Caco-2 (cell line): ENCODE measurements at regions not wholly inside any gene's neighbourhood (a gene's known extent, or its start where the extent isn't known, plus 50 kb on each side); places are given as distances from the start of the nearest gene placed in this dataset.

ENCODE experiments used
- BruUV-seq: library from RNA; stranded (reverse); fragments of 400-500 nt; replicated peaks from 2 replicates; lab custom pipeline; 2021; lab: Mats Ljungman, UMichigan
- CTCF ChIA-PET: fragments of 300-600 bp; sonication (Branson Sonifier 250); formaldehyde crosslinking; loops from one replicate; lab custom pipeline; 2022; ENCODE audit warnings: antibody characterized with exemption; lab: Charles Lee
- POLR2A ChIA-PET: fragments of 300-600 bp; sonication (Branson Sonifier 250); formaldehyde crosslinking; loops from one replicate; lab custom pipeline; 2022; ENCODE audit warnings: antibody characterized with exemption; lab: Charles Lee
- DNase-seq, 2 experiments: peaks; one replicate each; pipeline versions ENCODE4 v3.0.0 to v3.0.0-alpha.2; 2020 to 2022
- H3K27me3 ChIP-seq: replicated peaks from 2 replicates; pipeline ENCODE4 v1.6.0; 2011; ENCODE audit warnings: low read length; ENCODE audit not compliant: control insufficient read depth, insufficient read depth
- H3K36me3 ChIP-seq: 2 replicates; pipeline ENCODE4 v1.5.1; 2011; ENCODE audit warnings: low read length; ENCODE audit not compliant: control insufficient read depth, insufficient read depth
- H3K4me1 ChIP-seq: fragments of 250-450 bp; sonication (Bioruptor Pico); 2 replicates; pipeline ENCODE4 v1.5.1; 2020; ENCODE audit warnings: mild to moderate bottlenecking
- H3K4me3 ChIP-seq: 2 replicates; pipeline ENCODE4 v1.5.1; 2011; ENCODE audit warnings: low read depth, mild to moderate bottlenecking, control low read depth, low read length
- H3K9me3 ChIP-seq: fragments of 250-450 bp; sonication (Bioruptor Pico); 2 replicates; pipeline ENCODE4 v1.5.1; 2020; ENCODE audit warnings: mild to moderate bottlenecking, moderate library complexity
- H3K27ac Mint-ChIP-seq: one replicate; pipeline ENCODE4 v1.8.0; 2022; ENCODE audit warnings: mixed read lengths; ENCODE audit not compliant: unreplicated experiment
- H3K27me3 Mint-ChIP-seq: one replicate; pipeline ENCODE4 v1.8.0; 2022; ENCODE audit warnings: mixed read lengths; ENCODE audit not compliant: insufficient read depth, unreplicated experiment
- H3K36me3 Mint-ChIP-seq: one replicate; pipeline ENCODE4 v1.8.0; 2022; ENCODE audit warnings: mild to moderate bottlenecking, mixed read lengths; ENCODE audit not compliant: insufficient read depth, unreplicated experiment
- H3K4me1 Mint-ChIP-seq: one replicate; pipeline ENCODE4 v1.8.0; 2022; ENCODE audit warnings: low read depth, mixed read lengths; ENCODE audit not compliant: unreplicated experiment
- H3K4me3 Mint-ChIP-seq: one replicate; pipeline ENCODE4 v1.8.0; 2022; ENCODE audit warnings: mild to moderate bottlenecking, moderate library complexity, mixed read lengths; ENCODE audit not compliant: unreplicated experiment
- H3K9me3 Mint-ChIP-seq: one replicate; pipeline ENCODE4 v1.8.0; 2022; ENCODE audit warnings: mixed read lengths; ENCODE audit not compliant: unreplicated experiment
- CTCF ChIP-seq, 2 experiments: fragments of 200-600 bp in 1 of 2; IDR thresholded peaks; 1 replicate in 1 of 2; 2 replicates in 1 of 2; pipeline versions ENCODE4 v1.5.1 to v1.8.0; 2011 to 2022; ENCODE audit warnings: antibody characterized with exemption in 1 of 2, control low read depth in 1 of 2, inconsistent platforms in 1 of 2, low read depth in 1 of 2, low read length in 1 of 2, mild to moderate bottlenecking in 1 of 2, moderate library complexity in 1 of 2; ENCODE audit not compliant: insufficient read depth in 1 of 2, severe bottlenecking in 1 of 2, unreplicated experiment in 1 of 2
- intact Hi-C: fragments of 100-400 bp; cut with micrococcal nuclease; formaldehyde crosslinking; loops from one replicate; pipeline ENCODE4 v1.10.0; 2022; ENCODE audit not compliant: unreplicated experiment

- no peaks in the 10 kb centered on the region for H3K4me1 ChIP-seq
- H3K36me3 Mint-ChIP-seq: no peaks in the 10 kb centered on the region
- no peaks in the 10 kb centered on the region for H3K9me3 Mint-ChIP-seq
- peaks cover 10% of the 10 kb centered on the region for H3K9me3 ChIP-seq
- H3K27ac Mint-ChIP-seq: no peak overlapping the region
- no peaks in the 10 kb centered on the region for H3K4me1 Mint-ChIP-seq
- no peaks in the 10 kb centered on the region for H3K36me3 ChIP-seq
- ChIA-PET CTCF (no interaction called here), POLR2A (no interaction called here)
- no peak overlapping the region for H3K4me3 ChIP-seq
- no peaks in the 10 kb centered on the region for H3K27me3 ChIP-seq
- no peak for DNase-seq
- no peak overlapping the region for H3K4me3 Mint-ChIP-seq
- no peak for TF ChIP-seq CTCF (IDR thresholded peaks at IDR 0.05; ENCODE audit: insufficient read depth in 1 of 2, low read depth in 1 of 2, low read length in 1 of 2, severe bottlenecking in 1 of 2, unreplicated experiment in 1 of 2)
- intact Hi-C loops: no loop called here
- BruUV-seq: no TSS peak
- peaks cover 31% of the 10 kb centered on the region for H3K27me3 Mint-ChIP-seq
These were observed 115.5 kb upstream of the ADARB2 start for GRCh38 chr10:1852841-1853240.

- Histone ChIP-seq H3K27me3 (no peaks in the 10 kb centered on the region), H3K36me3 (no peaks in the 10 kb centered on the region), H3K4me3 (no peak overlapping the region), H3K9me3 (peaks cover 10% of the 10 kb centered on the region), H3K4me1 (no peaks in the 10 kb centered on the region)
- intact Hi-C loops: no loop called here
- DNase-seq: no peak
- ChIA-PET CTCF (no interaction called here), POLR2A (no interaction called here)
- Mint-ChIP-seq H3K4me3 (no peak overlapping the region), H3K27me3 (peaks cover 30% of the 10 kb centered on the region), H3K4me1 (no peaks in the 10 kb centered on the region), H3K27ac (no peak overlapping the region), H3K9me3 (no peaks in the 10 kb centered on the region), H3K36me3 (no peaks in the 10 kb centered on the region)
- BruUV-seq: no TSS peak
- no peak for TF ChIP-seq CTCF (IDR thresholded peaks at IDR 0.05; ENCODE audit: insufficient read depth in 1 of 2, low read depth in 1 of 2, low read length in 1 of 2, severe bottlenecking in 1 of 2, unreplicated experiment in 1 of 2)
These were observed 114.4 kb upstream of the ADARB2 start for GRCh38 chr10:1851762-1852161.

- intact Hi-C loops: no loop called here
- BruUV-seq: no TSS peak
- H3K27ac Mint-ChIP-seq: no peak overlapping the region
- Histone ChIP-seq H3K4me3 (no peak overlapping the region), H3K27me3 (no peaks in the 10 kb centered on the region), H3K4me1 (no peaks in the 10 kb centered on the region), H3K36me3 (no peaks in the 10 kb centered on the region), H3K9me3 (peaks cover 10% of the 10 kb centered on the region)
- no peaks in the 10 kb centered on the region for H3K9me3 Mint-ChIP-seq
- H3K36me3 Mint-ChIP-seq: no peaks in the 10 kb centered on the region
- no peak for DNase-seq
- TF ChIP-seq CTCF (IDR thresholded peaks at IDR 0.05; ENCODE audit: insufficient read depth in 1 of 2, low read depth in 1 of 2, low read length in 1 of 2, severe bottlenecking in 1 of 2, unreplicated experiment in 1 of 2): no peak
- ChIA-PET POLR2A (no interaction called here), CTCF (no interaction called here)
- no peak overlapping the region for H3K4me3 Mint-ChIP-seq
- no peaks in the 10 kb centered on the region for H3K4me1 Mint-ChIP-seq
- peaks cover 33% of the 10 kb centered on the region for H3K27me3 Mint-ChIP-seq
These were observed 113.7 kb upstream of the ADARB2 start for GRCh38 chr10:1850971-1851527.
